Stomach (tissue), 4 donors: ENCODE measurements at regions not wholly inside any gene's neighbourhood (a gene's known extent, or its start where the extent isn't known, plus 50 kb on each side); places are given as distances from the start of the nearest gene placed in this dataset.

ENCODE experiments used
- CTCF ChIP-seq, 7 experiments: fragments of 450-650 bp in 4 of 7; fragments of 200-600 bp in 3 of 7; sonication (generic) in 3 of 7; IDR thresholded peaks; one replicate each; pipeline ENCODE4 v1.5.1; 2016 to 2019; ENCODE audit warnings: antibody characterized with exemption in 7 of 7, control low read depth in 2 of 7, mild to moderate bottlenecking in 1 of 7
- POLR2A ChIP-seq, 4 donors: fragments of 450-650 bp; IDR thresholded peaks; one replicate each; pipeline ENCODE4 v1.6.1; 2016; ENCODE audit warnings: antibody characterized with exemption in 4 of 4, control low read depth in 2 of 4, mild to moderate bottlenecking in 1 of 4, moderate library complexity in 1 of 4

GRCh38 chr12:105977236-105977635, 161.5 kb downstream of the NUAK1 start:
- no peak for TF ChIP-seq POLR2A (IDR thresholded peaks at IDR 0.05)
- TF ChIP-seq CTCF (IDR thresholded peaks at IDR 0.05) = no peak
